Lung (tissue), 11 donors: ENCODE measurements at regions not wholly inside any gene's neighbourhood (a gene's known extent, or its start where the extent isn't known, plus 50 kb on each side); places are given as distances from the start of the nearest gene placed in this dataset.

Source experiments
- ATAC-seq: fragments of 200-7000 bp; cut with Tn5 transposase; one replicate; pipeline ENCODE4 v1.9.1; 2020; ENCODE audit warnings: moderate number of reproducible peaks; ENCODE audit not compliant: insufficient read depth, low FRiP score
- DNase-seq, 3 donors: peaks; one replicate each; pipeline ENCODE4 v3.0.0-alpha.2; 2013 to 2017
- H3K27ac ChIP-seq, 2 donors: one replicate each; pipeline ENCODE4 v1.5.1; 2013; ENCODE audit warnings: mild to moderate bottlenecking in 2 of 2, moderate library complexity in 2 of 2, control low read depth in 1 of 2, inconsistent platforms in 1 of 2, low read depth in 1 of 2, low read length in 1 of 2
- H3K27me3 ChIP-seq, 3 donors: one replicate each; pipeline ENCODE4 v1.5.1; 2013; ENCODE audit warnings: low read length in 2 of 3; ENCODE audit not compliant: control insufficient read depth in 3 of 3, insufficient read depth in 3 of 3
- H3K36me3 ChIP-seq, 4 donors: one replicate each; pipeline ENCODE4 v1.5.1; 2013; ENCODE audit warnings: low read length in 4 of 4, mild to moderate bottlenecking in 1 of 4, moderate library complexity in 1 of 4; ENCODE audit not compliant: control insufficient read depth in 4 of 4, insufficient read depth in 4 of 4
- H3K4me1 ChIP-seq, 5 donors: one replicate each; pipeline ENCODE4 v1.5.1; 2013; ENCODE audit warnings: low read length in 5 of 5, mild to moderate bottlenecking in 2 of 5, moderate library complexity in 1 of 5; ENCODE audit not compliant: control insufficient read depth in 5 of 5, insufficient read depth in 5 of 5
- H3K4me3 ChIP-seq: one replicate; pipeline ENCODE4 v1.5.1; 2013; ENCODE audit warnings: mild to moderate bottlenecking, control low read depth, moderate library complexity
- H3K9ac ChIP-seq, 2 donors: one replicate each; pipeline ENCODE4 v1.5.1; 2013; ENCODE audit warnings: low read length in 2 of 2, control low read depth in 1 of 2; ENCODE audit not compliant: insufficient read depth in 1 of 2
- H3K9me3 ChIP-seq, 4 donors: one replicate each; pipeline ENCODE4 v1.5.1; 2013; ENCODE audit warnings: low read length in 3 of 4, mild to moderate bottlenecking in 1 of 4, moderate library complexity in 1 of 4; ENCODE audit not compliant: control insufficient read depth in 4 of 4, insufficient read depth in 3 of 4
- CTCF ChIP-seq: IDR thresholded peaks from 2 replicates; pipeline ENCODE4 v1.5.1; 2012; ENCODE audit warnings: mild to moderate bottlenecking; ENCODE audit errors: control extremely low read depth, extremely low read depth
- WGBS, 2 donors: extraction: QIAGEN DNeasy Blood & Tissue Kit; methylation state at CpG; one replicate each; pipeline ENCODE4 v1.1.7; 2013; 5-methylcytosine and 5-hydroxymethylcytosine counted together
- donor health status: control.
- donor health status: control.
- donor health status: Bipolar disorder and iron deficiency.
- donor health status: healthy.
- donor health status: DM: yes; HTN: yes; CAD: no.

GRCh38 chr4:30945586-30945985 lies 225.4 kb downstream of the PCDH7 start:
- TF ChIP-seq CTCF, result no peak
- no peaks in the 10 kb centered on the region for H3K9me3 ChIP-seq
- DNase-seq, result peak in 1 of 3 donors; percentile 10

DNA sequence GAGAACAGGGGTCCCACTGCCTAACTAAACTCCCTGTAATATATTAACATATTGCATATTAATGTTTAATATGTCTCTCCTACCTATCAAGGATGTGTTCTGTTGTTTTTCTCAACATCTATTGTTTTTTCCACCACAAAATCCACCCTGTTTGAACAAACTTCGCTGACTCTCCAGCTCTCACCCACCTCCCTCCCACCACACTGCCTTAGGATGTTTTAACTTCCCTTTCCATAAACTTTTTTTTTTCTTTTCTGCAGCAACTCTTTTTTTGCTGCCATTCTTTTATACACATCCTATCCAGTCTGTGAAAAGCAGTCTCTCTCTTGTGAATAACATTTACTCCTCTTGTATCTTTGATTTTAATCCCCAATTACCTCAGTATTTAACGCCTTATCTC lies 226.1 kb downstream of the PCDH7 start:
- no peak for DNase-seq
- Histone ChIP-seq H3K27me3 (no peaks in the 10 kb centered on the region), H3K9ac (no peak overlapping the region), H3K4me1 (peaks cover 0 to 3% (median 0%) of the 10 kb centered on the region in 5 donors), H3K9me3 (no peaks in the 10 kb centered on the region), H3K36me3 (peaks cover 0 to 2% (median under 1%) of the 10 kb centered on the region in 4 donors), H3K27ac (no peak overlapping the region), H3K4me3 (no peak overlapping the region)
- no peak for TF ChIP-seq CTCF
- no peak for ATAC-seq
- 81 to 82% methylated on average over 2 of the region's 2 CpGs for WGBS, 2 donors

More at GRCh38 chr4:30945586-30945985, 225.4 kb downstream of the PCDH7 start:
- WGBS, 2 donors, result 49 to 61% methylated on average over 4 of the region's 4 CpGs
- Histone ChIP-seq H3K36me3 (peaks cover 0 to 2% (median under 1%) of the 10 kb centered on the region in 4 donors), H3K4me1 (peaks cover 0 to 3% (median 0%) of the 10 kb centered on the region in 5 donors), H3K9ac (no peak overlapping the region), H3K27ac (peak overlapping the region in 1 of 2 donors; percentile 33), H3K4me3 (no peak overlapping the region), H3K27me3 (no peaks in the 10 kb centered on the region)
- no peak for ATAC-seq

DNA sequence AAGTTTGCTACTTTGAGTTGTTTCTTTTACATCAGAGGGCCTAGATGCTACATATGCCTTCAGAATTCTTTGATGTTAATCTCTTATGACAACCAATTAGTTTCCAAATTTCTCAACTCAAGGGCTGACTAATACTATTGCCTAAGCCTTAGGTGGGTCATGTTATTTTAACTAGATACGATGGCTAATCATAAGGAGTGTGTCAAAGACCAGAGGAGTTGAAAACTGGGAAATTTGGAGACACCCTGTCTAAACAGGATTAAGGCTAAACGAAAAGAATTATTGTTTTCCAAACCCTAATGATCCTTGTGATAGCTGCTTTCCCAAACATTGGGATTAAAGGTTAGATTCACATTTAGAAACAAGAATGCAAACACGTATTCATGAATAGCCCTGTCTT lies 228.5 kb downstream of the PCDH7 start:
- 64 to 66% methylated on average over 3 of the region's 3 CpGs for WGBS, 2 donors
- H3K27ac ChIP-seq, result no peak overlapping the region
- ATAC-seq, result no peak

More for the DNA sequence above, 228.5 kb downstream of the PCDH7 start:
- Histone ChIP-seq H3K27me3 (no peaks in the 10 kb centered on the region), H3K9me3 (no peaks in the 10 kb centered on the region), H3K4me3 (no peak overlapping the region), H3K4me1 (peaks cover 0 to 3% (median 0%) of the 10 kb centered on the region in 5 donors), H3K9ac (no peak overlapping the region), H3K36me3 (peaks cover 0 to 2% (median under 1%) of the 10 kb centered on the region in 4 donors)
- TF ChIP-seq CTCF, result no peak
- DNase-seq, result no peak
